Daoy (cell line): ENCODE measurements at regions not wholly inside any gene's neighbourhood (a gene's known extent, or its start where the extent isn't known, plus 50 kb on each side); places are given as distances from the start of the nearest gene placed in this dataset.

Experiments
- DNase-seq: peaks from one replicate; pipeline ENCODE4 v3.0.0-alpha.2; 2015; ENCODE audit warnings: low read depth

DNA sequence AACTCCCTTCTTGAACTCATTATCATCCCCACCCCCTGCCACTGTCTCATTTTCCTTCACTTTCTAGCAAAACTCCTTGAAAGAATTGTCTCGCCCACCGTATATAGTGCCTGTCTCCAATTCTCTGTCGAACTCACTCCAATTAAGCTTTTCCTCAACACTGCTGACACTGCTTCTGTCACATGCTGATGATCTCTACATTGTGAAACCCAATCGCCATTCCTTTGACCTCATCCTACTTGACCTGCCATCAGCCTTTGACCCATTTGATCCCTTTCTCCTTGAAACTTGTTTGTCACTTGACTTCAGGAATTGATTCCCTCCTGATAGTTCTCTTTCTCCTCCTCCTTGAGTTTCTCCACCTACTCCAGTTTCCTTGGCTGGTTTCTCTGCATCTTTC is 54.8 kb downstream of the CCDC71L start:
- no peak for DNase-seq

DNA sequence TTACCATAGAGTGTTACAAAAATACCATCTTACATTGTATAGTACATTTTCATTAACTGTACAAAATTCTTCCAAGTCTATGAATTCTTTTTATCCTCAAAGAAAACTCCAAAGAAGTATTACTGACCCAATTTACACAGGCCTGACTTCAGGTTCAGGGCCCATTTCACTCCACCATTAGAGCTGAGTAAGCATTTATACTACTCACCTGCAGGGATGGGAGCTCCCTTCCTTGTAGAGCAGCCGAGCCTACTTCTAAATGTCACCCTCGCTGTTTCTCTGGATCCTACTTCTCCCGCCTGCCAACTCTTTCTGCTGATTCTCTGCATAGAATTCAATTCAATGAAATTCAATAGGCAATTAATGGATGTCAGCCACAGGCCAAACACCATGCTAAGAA is 56.0 kb downstream of the CCDC71L start:
- DNase-seq: no peak

DNA sequence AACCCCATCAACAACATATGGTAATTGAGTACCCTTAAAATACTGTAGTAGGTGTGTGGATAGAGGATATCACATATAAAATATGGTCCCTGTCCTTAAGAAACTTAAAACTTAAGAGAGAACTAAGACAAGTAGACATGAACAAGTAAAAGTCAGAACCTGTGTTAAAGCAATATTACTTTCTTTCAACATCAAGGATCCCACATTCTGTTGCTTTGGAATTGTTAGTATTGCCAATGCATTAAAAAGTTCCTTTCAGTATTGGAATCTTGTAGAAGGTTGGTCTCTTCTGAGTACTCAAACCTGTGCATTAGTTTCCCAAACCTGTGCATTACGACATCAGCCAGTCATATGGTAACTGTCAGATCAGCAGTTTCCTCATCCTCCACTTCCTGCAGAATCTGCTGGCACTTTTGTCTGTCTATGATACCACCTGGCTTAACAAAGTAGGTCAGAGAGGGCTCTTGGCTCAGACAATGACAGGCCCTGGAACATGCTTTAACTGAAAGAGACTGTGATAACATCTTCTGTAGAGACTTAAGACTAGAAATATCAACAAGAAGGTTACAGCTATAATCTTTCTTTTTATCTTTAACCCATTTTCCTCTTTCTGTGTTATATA is 56.5 kb downstream of the CCDC71L start:
- DNase-seq: no peak

DNA sequence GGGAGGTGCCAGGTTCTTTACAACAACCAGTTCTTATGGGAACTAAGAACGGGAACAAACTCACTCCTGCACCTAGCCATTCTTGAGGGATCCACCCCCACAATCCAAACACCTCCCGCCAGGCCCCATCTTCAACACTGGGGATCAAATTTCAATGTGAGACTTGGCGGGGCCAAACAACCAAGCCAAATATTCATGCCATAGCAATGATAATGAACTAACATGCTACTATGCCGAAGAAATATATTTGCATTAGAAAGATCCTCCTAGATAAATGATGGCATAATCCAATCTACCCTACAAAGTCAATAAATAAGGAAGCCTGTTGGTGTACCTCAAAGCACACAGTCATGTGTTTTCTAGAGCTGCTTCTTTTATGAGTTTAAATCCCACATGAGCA is 57.6 kb downstream of the CCDC71L start:
- DNase-seq: no peak

DNA sequence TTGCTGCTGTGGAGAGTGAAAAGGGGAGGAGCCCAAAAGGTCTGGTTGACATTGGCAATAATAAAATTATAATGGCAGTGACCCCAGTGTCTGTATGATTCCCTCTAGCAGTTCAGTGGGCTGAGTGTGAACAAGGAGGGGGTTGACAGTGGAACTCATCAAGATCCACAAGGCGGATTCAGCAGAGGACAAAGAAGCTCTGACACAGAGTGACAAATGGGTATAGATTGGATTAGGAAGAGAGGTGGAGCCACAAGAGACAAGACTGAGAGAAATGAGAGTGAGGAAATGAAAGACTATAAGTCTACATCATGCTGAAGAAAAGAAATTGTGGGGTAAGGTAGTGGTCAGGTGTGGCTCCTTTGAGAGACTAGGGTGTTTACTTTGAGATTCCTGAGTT is 58.9 kb downstream of the CCDC71L start:
- DNase-seq: no peak

DNA sequence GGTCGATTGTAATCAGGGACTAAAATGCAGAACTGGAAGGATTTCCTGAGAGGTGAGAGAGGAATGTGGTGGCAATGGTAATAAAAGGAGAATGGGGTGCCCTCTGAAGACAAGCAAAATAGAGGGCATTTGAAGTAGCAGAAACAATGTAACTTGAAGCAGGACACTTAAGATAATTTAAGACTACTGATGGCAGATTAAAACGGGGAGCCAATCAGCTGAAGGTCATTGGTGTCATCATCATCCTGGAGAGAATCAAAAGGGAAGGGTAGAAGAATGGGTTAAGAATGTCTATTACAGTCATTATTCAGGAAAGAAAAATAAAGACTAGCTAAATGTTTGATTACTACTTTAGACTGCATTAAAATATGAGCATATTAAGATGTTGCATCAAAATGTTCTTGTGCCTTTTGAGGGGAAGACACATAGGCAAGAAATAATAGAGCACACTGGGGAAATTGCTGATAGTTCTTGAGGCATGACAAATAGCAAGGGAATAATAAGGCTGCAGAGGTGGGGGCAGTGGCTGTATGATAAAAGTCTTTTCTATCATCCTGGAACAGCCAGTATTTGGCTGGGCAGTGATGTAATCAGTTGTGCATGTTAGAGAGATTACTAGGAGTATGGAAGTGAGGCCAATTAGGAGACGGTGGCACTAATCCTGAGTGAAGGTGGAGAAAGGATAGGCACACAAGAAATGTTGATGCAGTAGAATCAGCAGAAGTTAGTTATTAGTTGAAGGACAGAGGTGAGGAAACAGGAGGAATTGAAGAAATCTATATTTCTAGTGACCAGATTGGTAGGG is 60.2 kb downstream of the CCDC71L start:
- no peak for DNase-seq

DNA sequence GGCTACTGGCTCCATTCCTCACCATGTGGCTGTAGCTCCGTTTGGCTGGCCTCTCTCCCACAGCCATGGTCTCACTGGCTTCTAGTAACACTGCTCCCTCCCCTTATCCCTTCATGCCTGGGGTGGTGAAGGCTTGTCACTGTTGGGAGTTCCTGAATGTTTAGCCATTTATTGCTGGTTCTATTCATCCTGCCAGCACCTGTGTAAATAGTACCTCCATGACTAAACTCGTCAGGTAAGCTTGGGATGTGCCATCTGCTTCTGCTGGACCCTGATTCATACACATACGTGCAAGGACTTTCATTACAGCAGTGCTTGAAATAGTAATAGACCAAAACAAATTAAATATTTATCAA is 61.6 kb downstream of the CCDC71L start:
- no peak for DNase-seq

DNA sequence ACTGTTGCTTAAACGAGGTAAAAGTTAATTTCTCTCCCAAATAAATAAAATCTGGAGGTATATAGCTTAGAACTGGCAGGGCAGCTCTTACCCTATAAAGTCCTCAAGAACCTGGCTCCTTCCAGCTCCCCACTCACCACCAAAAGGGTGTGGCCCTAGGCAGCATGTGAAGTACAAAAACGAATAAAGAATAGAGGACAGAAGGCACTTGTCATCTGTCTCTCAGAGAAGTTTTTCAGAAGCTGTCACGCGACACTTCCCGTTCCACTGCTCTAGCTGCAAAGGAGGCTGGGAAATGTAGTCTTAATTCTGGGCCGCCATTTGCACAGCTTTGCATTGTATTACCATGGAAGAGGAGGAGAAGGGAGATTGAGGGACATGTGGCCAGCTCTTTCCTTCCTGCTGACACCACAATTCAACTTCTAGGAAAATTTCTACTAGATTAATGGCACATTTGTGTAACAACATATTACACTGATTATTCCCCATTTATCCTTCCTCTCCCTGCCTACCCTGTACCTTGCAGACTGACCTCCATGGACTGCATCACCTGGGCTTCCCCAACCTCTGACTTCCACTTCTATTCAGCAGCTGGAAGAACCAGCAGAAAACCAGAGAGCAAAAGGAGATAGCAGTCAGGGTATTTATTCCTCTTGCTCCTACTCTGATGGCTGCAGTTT is 62.2 kb downstream of the CCDC71L start:
- peak; percentile 86 for DNase-seq

DNA sequence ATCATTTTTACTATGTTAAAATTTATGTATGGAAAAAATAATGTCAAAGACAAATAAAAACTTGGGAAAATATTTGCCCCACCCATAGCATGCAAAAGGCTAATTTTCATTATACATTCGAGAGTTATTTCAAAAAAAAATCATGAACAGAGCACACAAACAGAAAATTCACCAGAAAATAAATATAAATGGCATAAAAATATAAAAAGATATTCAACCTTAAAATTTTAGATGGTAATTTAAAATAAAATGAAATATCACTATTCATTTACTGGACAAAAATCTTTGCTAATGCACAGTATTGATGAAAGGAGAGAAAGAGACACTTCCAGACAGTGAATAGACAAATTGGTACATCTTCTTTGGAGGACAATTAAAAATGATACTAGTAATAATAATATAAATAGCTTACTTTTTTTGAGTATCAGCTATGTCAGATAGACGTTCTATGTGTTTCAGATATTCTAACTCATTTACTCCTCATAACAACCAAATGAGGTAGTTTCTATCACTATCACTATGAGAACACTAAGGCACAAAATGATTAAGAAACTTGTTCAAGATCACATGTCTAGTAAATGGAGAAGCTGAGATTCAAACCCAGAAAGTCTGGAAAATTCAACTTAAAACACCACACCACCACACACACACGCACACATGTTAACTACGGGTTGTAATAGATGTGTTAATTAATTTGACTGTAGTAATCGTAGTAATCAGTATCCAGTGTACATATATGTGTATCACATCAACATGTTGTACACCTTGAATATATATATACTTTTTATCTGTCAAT is 63.0 kb downstream of the CCDC71L start:
- no peak for DNase-seq

DNA sequence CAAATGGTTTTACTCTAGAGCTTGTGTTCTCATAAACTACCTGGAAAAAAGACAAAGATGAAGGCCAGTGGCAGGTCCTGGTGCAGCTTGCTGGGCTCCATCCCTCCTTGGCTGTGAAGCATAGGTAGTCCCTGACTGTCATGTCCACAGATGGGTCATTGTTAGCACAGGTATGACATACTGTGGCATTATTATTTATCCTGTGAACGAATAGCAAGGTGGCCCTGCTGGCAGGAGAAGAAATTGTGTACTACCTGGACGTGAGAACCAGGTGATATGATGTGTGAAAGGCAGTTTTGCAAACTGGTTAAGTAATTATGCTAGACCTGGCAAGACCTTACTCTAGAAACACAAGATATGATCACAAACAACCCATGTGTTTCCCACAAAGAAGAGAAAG is 63.9 kb downstream of the CCDC71L start:
- no peak for DNase-seq

DNA sequence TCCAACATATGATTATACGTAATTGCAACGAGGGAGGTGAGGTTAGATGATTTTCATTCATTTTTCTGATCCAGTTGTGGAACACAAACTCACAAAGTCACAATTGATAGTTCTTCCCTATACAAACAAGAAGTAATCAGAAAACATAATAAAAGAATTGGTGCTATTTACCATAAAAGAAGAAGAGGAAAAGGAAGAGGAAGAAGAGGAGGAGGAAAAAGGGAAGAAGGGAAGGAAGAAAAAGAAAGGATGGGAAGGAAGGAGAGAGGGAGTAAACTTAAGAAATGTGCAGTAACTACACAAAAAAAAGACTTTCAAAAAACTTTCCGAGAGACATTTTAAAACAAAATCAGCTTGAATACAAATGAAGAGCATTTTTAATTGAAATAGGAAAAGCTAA is 65.0 kb downstream of the CCDC71L start:
- DNase-seq: no peak

DNA sequence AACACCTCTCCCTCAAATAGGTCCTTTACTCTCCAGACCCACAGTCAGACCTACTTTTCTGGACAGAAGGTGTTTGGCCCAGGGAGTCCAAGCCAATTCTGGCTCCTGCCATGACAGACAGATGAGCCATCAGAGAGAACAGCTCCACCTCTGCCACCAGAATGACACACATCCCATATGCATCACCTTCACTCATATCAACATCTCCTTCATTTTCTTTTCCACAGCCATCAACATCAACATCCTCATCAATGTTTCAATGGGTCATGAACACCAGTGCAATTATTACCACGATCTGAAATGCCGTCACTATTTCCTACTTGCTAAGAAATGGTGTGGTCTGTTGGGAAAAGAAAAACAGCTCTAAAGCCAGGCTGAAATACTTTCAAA is 67.9 kb downstream of the CCDC71L start:
- no peak for DNase-seq

DNA sequence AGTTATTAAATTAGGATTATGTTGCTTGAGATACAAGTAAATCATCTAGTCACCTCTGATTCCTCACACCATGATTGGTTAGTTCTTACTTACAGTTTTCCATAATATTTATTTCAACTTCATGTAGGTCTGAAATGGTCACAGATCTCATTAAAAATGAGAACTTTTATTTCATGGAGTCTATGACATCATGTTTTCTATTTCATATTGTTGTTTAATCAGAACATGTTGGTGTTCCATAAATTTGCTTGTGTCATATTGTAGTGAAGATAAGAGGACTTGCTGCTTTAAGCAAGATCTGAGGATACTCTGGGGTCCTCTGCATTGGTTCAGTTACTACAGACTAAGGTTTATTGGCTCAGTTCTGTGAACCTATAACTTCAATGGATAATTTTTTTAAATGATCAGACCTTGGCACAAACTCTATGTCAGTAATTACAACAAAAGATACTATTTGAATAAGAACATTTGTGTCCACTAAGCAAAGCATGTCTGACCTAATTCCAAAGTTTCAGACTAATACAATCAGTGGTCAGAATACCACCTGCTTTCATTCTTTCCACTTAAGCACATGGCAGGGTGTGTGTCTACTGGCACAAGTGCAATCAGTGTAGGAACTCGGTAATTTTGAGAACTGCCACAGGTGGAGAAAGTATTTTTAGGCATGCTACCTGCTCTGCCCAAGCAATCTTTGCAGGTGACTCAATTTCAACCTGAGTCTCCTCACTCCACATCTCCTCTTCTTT is 68.5 kb downstream of the CCDC71L start:
- DNase-seq: no peak

DNA sequence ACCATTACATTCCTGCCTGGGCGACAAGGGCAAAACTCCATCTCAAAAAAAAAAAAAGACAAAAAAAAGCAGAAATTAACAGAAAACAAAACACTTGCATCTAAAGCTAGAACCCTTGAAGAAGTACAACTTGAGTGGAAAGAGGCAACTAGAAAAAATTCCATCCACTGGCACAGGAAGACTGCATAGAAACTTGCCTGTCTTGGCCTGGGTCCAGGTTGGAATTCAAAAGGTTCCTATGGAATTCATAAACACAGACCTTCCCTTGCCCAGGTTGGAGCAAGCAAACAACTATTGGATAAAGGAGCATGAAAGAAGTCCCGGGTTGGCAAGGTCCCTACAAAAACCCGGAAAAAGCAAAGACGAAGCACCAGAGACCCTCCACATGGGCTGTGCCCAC is 69.8 kb downstream of the CCDC71L start:
- DNase-seq: no peak

DNA sequence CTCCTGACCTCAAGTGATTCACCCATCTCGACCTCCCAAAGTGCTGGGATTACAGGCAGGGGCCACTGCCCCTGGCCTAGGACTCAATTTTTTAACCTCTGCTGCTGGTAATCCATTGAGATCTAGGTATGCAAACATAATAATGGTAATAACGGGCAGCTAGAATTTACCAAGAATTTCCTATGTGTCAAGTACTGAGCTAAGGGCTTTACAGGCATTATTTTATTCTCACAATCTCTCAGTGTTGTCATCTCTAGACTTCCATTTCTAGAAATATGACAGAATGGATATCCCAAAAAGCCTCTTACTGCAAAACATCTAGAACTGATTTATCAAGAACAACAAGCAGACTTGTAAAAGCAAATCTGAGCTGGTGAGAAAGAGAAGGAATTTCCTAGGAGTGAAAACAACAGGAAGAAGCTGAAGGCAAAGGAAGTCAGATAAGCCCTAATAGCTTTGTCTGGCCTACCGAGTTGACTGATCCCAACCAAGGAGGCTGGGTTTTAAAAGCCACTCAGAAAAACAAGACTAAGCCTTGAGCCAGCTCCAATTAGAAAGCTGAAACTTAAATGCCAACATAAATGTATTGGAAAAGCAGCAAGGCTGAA is 70.6 kb downstream of the CCDC71L start:
- no peak for DNase-seq

DNA sequence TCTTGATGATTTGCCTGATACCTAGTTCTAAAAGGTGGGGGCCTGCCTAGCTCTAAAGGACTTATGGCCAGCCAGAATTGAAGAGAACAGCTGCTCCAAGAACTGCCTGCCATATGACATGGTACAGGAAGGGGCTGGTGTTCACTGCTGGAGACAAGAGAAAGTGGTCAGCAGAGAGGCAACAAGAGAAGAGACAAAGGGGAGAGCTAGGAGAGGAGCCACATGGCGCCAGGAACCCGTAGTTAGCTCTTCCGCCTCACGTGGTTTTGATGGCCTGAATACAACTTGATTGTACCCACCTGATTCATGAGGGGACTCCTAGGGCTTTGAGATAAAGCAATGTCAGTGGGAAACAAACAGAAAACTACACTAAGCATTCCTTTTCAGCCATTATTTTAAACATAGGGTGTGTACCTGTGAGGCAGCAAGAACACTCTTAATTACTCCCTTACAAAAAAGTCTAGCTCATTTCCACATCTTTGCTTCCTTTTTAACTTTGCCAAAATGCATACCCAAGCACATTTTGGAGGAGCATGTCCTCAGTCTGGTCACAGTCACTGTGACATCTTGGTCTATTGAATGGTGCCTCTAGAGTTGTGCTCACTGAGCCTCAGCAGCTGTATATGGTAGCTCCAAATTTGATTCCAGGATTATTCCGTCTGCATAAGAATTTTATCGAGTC is 71.6 kb downstream of the CCDC71L start:
- no peak for DNase-seq

DNA sequence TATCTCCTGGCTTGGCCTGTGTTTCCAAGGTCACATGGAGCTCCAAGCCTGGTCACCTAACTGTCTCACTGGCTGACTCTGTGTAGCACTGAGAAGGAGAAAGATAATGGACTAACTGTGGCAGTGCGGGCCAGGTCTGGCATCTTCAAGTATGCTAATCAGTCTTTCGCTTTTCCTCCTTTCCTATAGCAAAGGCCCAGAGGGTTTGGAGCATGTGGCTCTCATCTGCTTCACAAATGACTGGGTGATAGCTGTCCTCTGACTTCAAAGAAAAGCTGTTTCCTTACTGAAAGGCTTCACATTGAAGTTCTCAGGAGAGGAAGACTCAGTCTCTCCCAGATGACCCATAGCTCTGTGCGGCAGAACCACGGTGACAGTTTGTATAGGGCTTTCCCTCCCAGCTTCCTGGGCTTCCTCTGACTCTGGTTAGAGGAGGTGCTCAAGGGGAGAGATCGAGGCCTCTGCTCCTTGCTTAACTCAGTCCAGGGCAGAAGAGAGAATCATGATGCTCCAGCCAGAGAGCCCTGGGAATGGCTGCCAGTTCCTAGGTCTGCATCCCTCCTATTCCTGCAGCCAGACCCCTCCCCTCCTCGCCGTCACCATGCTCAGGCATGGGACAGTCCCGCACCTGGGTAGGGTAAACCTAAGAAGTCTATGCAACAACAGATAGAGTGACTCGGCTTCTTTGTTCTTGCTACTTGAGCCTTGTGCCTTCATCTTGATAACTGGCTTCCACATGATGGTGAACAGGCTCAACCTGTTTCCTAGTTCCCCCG is 72.3 kb downstream of the CCDC71L start:
- DNase-seq: no peak

DNA sequence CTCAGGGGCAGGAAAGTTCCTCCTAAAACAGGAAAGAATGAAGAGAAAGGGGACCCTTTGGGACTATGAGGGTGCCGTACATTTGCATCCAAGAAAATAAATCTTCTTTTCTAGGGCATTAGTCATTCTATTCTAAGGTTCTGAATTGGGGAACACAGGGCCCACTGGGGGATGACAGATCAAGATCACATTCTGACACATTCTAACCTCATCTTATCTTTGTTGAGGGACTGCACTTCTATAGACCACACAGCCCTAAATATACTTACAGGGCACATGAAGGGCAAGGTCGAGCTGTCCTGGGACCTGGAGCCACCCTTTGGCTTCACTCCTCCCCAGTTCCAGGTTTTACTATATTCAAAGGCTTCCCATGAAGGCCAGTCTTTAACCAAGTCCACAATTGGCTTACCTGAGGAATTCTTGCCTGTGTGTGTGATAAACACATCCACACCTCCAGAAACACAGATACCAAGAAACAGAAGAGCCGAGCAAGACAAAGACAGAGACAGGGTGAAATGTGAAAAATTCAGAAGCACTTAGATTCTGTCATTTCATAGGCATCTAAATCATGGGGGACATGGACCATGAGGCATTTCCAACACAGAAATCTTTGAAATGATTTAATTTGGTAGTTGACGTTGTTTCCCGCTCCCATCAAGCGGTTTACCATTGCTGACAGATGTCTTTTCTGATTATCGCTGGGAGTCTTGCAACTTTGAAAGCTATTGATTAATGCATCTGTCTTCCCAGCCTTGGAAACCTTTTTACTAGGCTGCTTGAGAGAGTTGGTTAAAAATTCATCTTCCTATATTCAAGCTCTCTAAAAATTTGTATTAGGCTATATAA is 75.8 kb downstream of the CCDC71L start:
- DNase-seq: no peak
